GM23338 (cell line): ENCODE measurements at regions not wholly inside any gene's neighbourhood (a gene's known extent, or its start where the extent isn't known, plus 50 kb on each side); places are given as distances from the start of the nearest gene placed in this dataset.
A peak's percentile ranks its signal among the peaks of the same experiment; 100 is the strongest.

Source experiments
- ATAC-seq: fragments of 200-7000 bp; cut with Tn5 transposase; 3 replicates; pipeline ENCODE4 v1.9.1; 2020
- DNase-seq: peaks from one replicate; pipeline ENCODE4 v3.0.0-alpha.2; 2015; ENCODE audit warnings: low spot score
- H2AFZ ChIP-seq: fragments of 200-600 bp; sonication (generic); 2 replicates; pipeline ENCODE4 v1.8.0; 2016; ENCODE audit warnings: antibody characterized with exemption, mild to moderate bottlenecking, moderate library complexity
- H3F3A ChIP-seq: fragments of 200-600 bp; sonication (generic); replicated peaks from 2 replicates; pipeline ENCODE4 v1.8.0; 2017; ENCODE audit warnings: antibody characterized with exemption, mixed run types, low read depth
- H3K27ac ChIP-seq: fragments of 200-600 bp; sonication (generic); 2 replicates; pipeline ENCODE4 v1.6.1; 2016; ENCODE audit warnings: low read depth
- H3K27me3 ChIP-seq: fragments of 200-600 bp; sonication (generic); 2 replicates; pipeline ENCODE4 v1.8.0; 2016; ENCODE audit warnings: mild to moderate bottlenecking, mixed run types, moderate library complexity; ENCODE audit not compliant: insufficient read depth
- H3K36me3 ChIP-seq: fragments of 200-600 bp; sonication (generic); 2 replicates; pipeline ENCODE4 v1.8.0; 2016; ENCODE audit warnings: mild to moderate bottlenecking; ENCODE audit not compliant: insufficient read depth
- H3K4me1 ChIP-seq: fragments of 200-600 bp; sonication (generic); 2 replicates; pipeline ENCODE4 v1.8.0; 2016; ENCODE audit warnings: mild to moderate bottlenecking, moderate library complexity; ENCODE audit not compliant: insufficient read depth
- H3K4me2 ChIP-seq: fragments of 200-600 bp; sonication (generic); 2 replicates; pipeline ENCODE4 v1.7.1; 2017; ENCODE audit warnings: mixed run types
- H3K4me3 ChIP-seq: fragments of 200-600 bp; sonication (generic); 2 replicates; pipeline ENCODE4 v1.6.1; 2016; ENCODE audit warnings: mixed run types
- H3K79me2 ChIP-seq: fragments of 200-600 bp; sonication (generic); replicated peaks from 2 replicates; pipeline ENCODE4 v1.8.0; 2017; ENCODE audit warnings: mild to moderate bottlenecking; ENCODE audit not compliant: insufficient read depth
- H3K9me2 ChIP-seq: fragments of 200-600 bp; sonication (generic); 2 replicates; pipeline ENCODE4 v1.8.0; 2017; ENCODE audit not compliant: insufficient read depth
- H4K20me1 ChIP-seq: fragments of 200-600 bp; sonication (generic); replicated peaks from 2 replicates; pipeline ENCODE4 v1.8.0; 2017; ENCODE audit warnings: mild to moderate bottlenecking; ENCODE audit not compliant: insufficient read depth
- H3K27ac Mint-ChIP-seq: 2 replicates; pipeline ENCODE4 v1.8.0; 2020; ENCODE audit warnings: inconsistent platforms, mild to moderate bottlenecking, moderate library complexity, mixed read lengths
- H3K27me3 Mint-ChIP-seq: 3 replicates; pipeline ENCODE4 v1.8.0; 2022; ENCODE audit warnings: low read depth, mild to moderate bottlenecking, moderate library complexity, mixed read lengths, inconsistent platforms; ENCODE audit not compliant: insufficient read depth, poor library complexity
- H3K36me3 Mint-ChIP-seq: 3 replicates; pipeline ENCODE4 v1.8.0; 2021; ENCODE audit warnings: low read depth, mild to moderate bottlenecking, inconsistent platforms, moderate library complexity, mixed read lengths
- H3K4me1 Mint-ChIP-seq: 3 replicates; pipeline ENCODE4 v1.8.0; 2020; ENCODE audit warnings: mild to moderate bottlenecking, inconsistent platforms, mixed read lengths
- H3K4me3 Mint-ChIP-seq: 3 replicates; pipeline ENCODE4 v1.8.0; 2021; ENCODE audit warnings: moderate library complexity, mild to moderate bottlenecking, inconsistent platforms, mixed read lengths
- H3K9me3 Mint-ChIP-seq: 3 replicates; pipeline ENCODE4 v1.8.0; 2020; ENCODE audit warnings: moderate library complexity, mild to moderate bottlenecking, inconsistent platforms, mixed read lengths
- CREB1 ChIP-seq: fragments of 250-450 bp; sonication (Bioruptor Pico); IDR thresholded peaks from 2 replicates; pipeline ENCODE4 v1.5.0; 2020; ENCODE audit warnings: low read depth, mild to moderate bottlenecking, moderate library complexity
- CTCF ChIP-seq, 2 experiments: fragments of 200-600 bp in 1 of 2; sonication (generic) in 1 of 2; conservative IDR thresholded peaks; 2 replicates each; pipeline versions ENCODE4 v1.5.1 to v1.6.1; 2016 to 2017; ENCODE audit warnings: antibody characterized with exemption in 2 of 2, low read depth in 2 of 2, mild to moderate bottlenecking in 2 of 2, moderate library complexity in 1 of 2
- EZH2 ChIP-seq: fragments of 200-600 bp; sonication (generic); IDR thresholded peaks from one replicate; pipeline ENCODE4 v1.8.0; 2017; ENCODE audit warnings: antibody characterized with exemption, mild to moderate bottlenecking, low read depth; ENCODE audit not compliant: unreplicated experiment
- EZH2phosphoT487 ChIP-seq: fragments of 200-600 bp; sonication (generic); IDR thresholded peaks from one replicate; pipeline ENCODE4 v1.8.1; 2018; ENCODE audit warnings: antibody characterized with exemption; ENCODE audit not compliant: unreplicated experiment
- JUNB ChIP-seq: IDR thresholded peaks from one replicate; pipeline ENCODE4 v1.6.1; 2016; ENCODE audit warnings: antibody characterized with exemption; ENCODE audit not compliant: unreplicated experiment
- NANOG ChIP-seq: IDR thresholded peaks from 2 replicates; pipeline ENCODE4 v1.6.1; 2016; ENCODE audit warnings: antibody characterized with exemption, borderline replicate concordance
- POLR2AphosphoS5 ChIP-seq: IDR thresholded peaks from 2 replicates; pipeline ENCODE4 v1.6.1; 2016; ENCODE audit warnings: antibody characterized with exemption, low read depth
- STAT1 ChIP-seq: IDR thresholded peaks from one replicate; pipeline ENCODE4 v1.6.1; 2016; ENCODE audit warnings: antibody characterized with exemption; ENCODE audit not compliant: unreplicated experiment
- ZNF114 ChIP-seq: fragments of 250-450 bp; sonication (Bioruptor Pico); IDR thresholded peaks from 2 replicates; pipeline ENCODE4 v1.5.0; 2020; ENCODE audit warnings: mild to moderate bottlenecking, moderate library complexity
- ZNF331 ChIP-seq: fragments of 250-450 bp; sonication (Bioruptor Pico); IDR thresholded peaks from 2 replicates; pipeline ENCODE4 v1.5.0; 2020; ENCODE audit warnings: low read depth, mild to moderate bottlenecking, moderate library complexity
- TF ChIP-seq, protein P1 (sequence below): IDR thresholded peaks from 2 replicates; pipeline ENCODE4 v1.6.1; 2016; ENCODE audit warnings: antibody characterized with exemption

GRCh38 chr15:31482122-31482922 is 155.7 kb downstream of the KLF13 start:
- Histone ChIP-seq H2AFZ (peak overlapping the region; percentile 85; the same call in 1 of the 2 replicates), H3K27me3 (peaks cover 49% of the 10 kb centered on the region), H3K36me3 (no peaks in the 10 kb centered on the region), H3K27ac (no peak overlapping the region), H3F3A (0 out of 2 replicates have a peak, but pooled peaks cover 4% of the 10 kb centered on the region), H3K79me2 (no peaks in the 10 kb centered on the region), H3K9me2 (no peaks in the 10 kb centered on the region), H4K20me1 (no peaks in the 10 kb centered on the region), H3K4me1 (no peaks in the 10 kb centered on the region), H3K4me2 (peak overlapping the region; percentile 72), H3K4me3 (peak overlapping the region; percentile 49)
- TF ChIP-seq EZH2 (no peak), EZH2phosphoT487 (no peak), STAT1 (no peak), CTCF (conservative IDR thresholded peaks at IDR 0.05; ENCODE audit: low read depth in 2 of 2) (no peak), JUNB (no peak), POLR2AphosphoS5 (no peak), ZNF331 (CRISPR knock-in tag) (no peak), ZNF114 (CRISPR knock-in tag) (no peak), NANOG (no peak), CREB1 (CRISPR knock-in tag) (no peak)
- TF ChIP-seq, protein P1, sequence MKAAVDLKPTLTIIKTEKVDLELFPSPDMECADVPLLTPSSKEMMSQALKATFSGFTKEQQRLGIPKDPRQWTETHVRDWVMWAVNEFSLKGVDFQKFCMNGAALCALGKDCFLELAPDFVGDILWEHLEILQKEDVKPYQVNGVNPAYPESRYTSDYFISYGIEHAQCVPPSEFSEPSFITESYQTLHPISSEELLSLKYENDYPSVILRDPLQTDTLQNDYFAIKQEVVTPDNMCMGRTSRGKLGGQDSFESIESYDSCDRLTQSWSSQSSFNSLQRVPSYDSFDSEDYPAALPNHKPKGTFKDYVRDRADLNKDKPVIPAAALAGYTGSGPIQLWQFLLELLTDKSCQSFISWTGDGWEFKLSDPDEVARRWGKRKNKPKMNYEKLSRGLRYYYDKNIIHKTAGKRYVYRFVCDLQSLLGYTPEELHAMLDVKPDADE: no peak
- ATAC-seq: peak; percentile 12; the same call in 2 of the 3 replicates
- peaks cover 4% of the 10 kb centered on the region; the same call in 2 of the 3 replicates for H3K36me3 Mint-ChIP-seq
- peaks cover 15% of the 10 kb centered on the region for H3K9me3 Mint-ChIP-seq
- peaks cover 35% of the 10 kb centered on the region for H3K27me3 Mint-ChIP-seq
- H3K4me1 Mint-ChIP-seq: peaks cover 7% of the 10 kb centered on the region
- DNase-seq: peak; percentile 24
- H3K4me3 Mint-ChIP-seq: peak overlapping the region; percentile 69
- H3K27ac Mint-ChIP-seq: no peak overlapping the region
